Activated CD8-positive, alpha-beta memory T cell treated with anti-CD3 and anti-CD28 coated beads for 1 hour (primary cell): ENCODE measurements at regions not wholly inside any gene's neighbourhood (a gene's known extent, or its start where the extent isn't known, plus 50 kb on each side); places are given as distances from the start of the nearest gene placed in this dataset.
"Not testable (repeated sequence)": the region's sequence is repeated elsewhere in the genome, so short reads cannot be mapped to it uniquely, and the experiment has no call there.

Experiments used
- DNase-seq, 2 donors: peaks; one replicate each; pipeline ENCODE4 v3.0.0-alpha.2; 2020; ENCODE audit warnings: low read depth in 1 of 2; ENCODE audit errors: extremely low read depth in 1 of 2

DNA sequence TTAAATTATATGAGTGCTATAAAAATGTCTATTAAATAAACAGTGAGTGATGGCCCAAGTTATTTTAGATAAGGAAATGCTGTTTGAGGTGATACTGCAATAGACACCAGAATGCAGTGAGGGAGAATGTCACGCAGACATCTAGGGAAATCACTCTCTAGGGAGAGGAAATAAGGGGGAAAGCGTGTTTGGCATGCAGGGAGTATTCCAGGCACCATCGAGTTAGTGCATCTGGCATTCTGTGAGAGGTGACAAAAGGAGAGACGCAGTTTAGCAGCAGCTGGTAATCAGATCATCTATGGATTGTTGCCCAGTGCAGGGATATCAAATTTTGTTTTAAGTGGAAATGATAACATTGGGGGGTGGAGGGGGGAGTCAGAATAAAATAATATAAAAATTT is 175.4 kb upstream of the NETO1 start:
- no peak for DNase-seq

DNA sequence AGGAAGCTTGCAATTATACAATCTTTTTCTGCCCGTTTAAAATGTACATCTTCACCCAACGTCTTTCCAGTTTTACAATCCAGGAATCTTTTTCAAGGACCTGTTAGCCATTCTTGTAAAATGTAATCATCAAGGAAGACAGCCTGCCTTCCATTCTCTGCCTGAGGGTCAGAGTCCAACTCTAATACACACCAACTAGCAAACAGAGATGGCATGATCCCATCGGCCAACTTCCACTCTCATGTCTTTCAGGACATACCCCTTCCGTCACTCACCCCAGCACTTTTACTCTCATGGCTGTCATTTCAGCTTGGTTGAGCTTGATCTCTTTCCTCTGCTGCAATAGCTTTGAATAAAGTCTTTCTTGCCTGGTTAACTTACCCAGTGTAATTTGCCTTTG is 172.5 kb upstream of the NETO1 start:
- no peak for DNase-seq

- DNase-seq, result no peak
Measured at GRCh38 chr18:73038336-73038735, 170.5 kb upstream of the NETO1 start.

GRCh38 chr18:73023975-73024374 is 156.2 kb upstream of the NETO1 start:
- no peak for DNase-seq

GRCh38 chr18:73009691-73010090 is 141.9 kb upstream of the NETO1 start:
- DNase-seq, result no peak

DNA sequence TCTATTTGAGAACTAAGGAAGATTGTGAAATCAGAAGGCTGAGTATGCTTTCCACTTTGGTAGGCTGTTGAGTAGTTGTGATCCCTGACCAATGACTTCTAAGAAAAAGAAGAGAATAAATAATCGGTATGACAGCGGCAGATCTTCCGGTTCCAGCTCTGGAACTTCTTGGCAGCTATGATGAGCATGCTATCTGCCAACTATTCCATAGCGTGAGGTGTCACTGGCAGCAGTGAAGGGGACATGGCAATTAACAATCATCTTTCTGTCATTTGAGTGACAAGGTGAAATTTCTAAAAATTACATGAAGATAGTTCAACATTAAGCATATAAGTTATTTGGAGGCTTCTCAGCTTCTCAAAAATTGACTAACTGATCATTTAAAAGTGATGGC is 140.1 kb upstream of the NETO1 start:
- no peak for DNase-seq

- no peak for DNase-seq
Measured at GRCh38 chr18:73007195-73007914, 139.6 kb upstream of the NETO1 start.

DNA sequence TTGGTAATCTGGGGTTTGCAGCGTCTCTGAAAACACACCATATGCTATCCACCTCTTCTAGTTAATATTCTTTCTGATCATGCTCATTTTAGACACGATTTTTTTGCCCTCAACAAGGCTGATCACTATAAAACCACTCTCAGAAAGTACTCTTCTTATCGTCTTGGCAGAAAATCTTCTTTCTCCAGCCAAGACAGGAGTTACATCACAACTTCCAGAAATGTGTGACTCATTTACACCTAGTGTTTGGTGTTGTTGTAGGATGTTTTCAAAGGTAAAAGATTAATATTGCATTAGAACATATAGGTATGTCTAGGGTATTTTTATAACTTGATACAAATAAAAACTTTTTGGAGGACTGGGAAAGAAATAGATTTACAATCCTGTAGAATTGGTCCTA is 138.5 kb upstream of the NETO1 start:
- DNase-seq, result no peak

- DNase-seq, result no peak
Measured at GRCh38 chr18:73004260-73004659, 136.5 kb upstream of the NETO1 start.

- DNase-seq, result no peak
Measured at GRCh38 chr18:72999971-73000607, 132.3 kb upstream of the NETO1 start.

- DNase-seq, result no peak
Measured at GRCh38 chr18:72995558-72995957, 127.8 kb upstream of the NETO1 start.

GRCh38 chr18:72993250-72993649 is 125.5 kb upstream of the NETO1 start:
- DNase-seq, result no peak

DNA sequence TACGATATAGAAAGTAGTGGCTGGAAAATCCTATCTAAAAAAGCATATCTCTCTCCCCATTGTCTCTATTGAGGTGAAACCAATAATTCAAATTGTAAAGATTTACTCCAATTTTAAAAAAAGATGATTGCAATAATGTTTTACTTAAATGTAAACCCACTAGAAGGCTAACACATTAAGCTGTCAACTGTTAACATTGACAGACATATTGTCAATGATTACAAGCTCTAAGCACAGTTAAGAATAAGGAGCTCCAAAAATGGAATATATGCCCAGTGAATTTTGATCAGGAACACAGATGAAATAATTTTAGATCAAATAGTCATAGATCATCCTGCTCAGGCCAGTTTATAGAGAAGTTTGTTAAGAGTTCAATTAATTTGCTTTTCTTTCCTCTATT is 123.6 kb upstream of the NETO1 start:
- no peak for DNase-seq

GRCh38 chr18:72987570-72987969 is 119.8 kb upstream of the NETO1 start:
- not testable (repeated sequence) for DNase-seq

GRCh38 chr18:72986103-72986502 is 118.3 kb upstream of the NETO1 start:
- no peak for DNase-seq

- no peak for DNase-seq
Measured at GRCh38 chr18:72985686-72986085, 117.9 kb upstream of the NETO1 start.

DNA sequence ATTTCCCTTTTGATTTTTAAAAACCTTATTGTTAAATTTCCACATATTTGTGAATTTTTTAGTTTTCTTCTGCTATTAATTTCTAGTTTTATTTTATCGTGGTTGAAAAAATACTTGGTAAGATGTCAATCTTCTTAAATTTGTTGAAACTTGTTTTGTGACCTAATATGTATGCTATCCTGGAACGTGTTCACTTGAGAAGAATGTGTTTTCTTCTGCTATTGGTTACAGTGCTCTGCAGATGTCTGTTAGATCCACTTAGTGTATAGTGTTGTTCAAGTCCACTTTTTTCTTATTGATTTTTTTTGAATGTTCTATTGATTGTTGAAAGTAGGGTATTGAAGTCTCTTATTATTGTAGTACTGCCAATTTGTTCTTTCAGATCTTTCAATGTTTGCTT is 116.5 kb upstream of the NETO1 start:
- DNase-seq, result no peak

GRCh38 chr18:72973841-72974240 is 106.1 kb upstream of the NETO1 start:
- DNase-seq, result no peak

DNA sequence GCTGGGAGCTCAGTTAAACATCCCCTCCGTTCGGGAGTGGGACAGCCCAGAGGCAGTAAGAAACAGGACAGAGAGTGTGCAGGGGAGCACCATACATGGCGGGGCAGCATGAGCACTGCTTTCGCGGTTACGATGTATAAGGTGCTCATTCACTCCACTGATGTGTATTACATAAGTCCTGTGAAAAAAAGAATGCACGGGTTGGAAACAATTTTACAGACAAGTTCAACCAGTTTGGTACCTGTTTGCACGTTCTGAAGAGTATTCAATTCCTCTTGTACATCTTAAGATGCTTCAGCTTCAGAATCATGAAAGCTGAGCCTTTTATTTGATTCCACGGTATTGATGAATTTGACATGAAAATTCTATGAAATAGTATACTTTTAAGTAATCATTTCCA is 97.8 kb upstream of the NETO1 start:
- DNase-seq, result no peak

GRCh38 chr18:72958195-72958594 is 90.4 kb upstream of the NETO1 start:
- DNase-seq, result not testable (repeated sequence)

DNA sequence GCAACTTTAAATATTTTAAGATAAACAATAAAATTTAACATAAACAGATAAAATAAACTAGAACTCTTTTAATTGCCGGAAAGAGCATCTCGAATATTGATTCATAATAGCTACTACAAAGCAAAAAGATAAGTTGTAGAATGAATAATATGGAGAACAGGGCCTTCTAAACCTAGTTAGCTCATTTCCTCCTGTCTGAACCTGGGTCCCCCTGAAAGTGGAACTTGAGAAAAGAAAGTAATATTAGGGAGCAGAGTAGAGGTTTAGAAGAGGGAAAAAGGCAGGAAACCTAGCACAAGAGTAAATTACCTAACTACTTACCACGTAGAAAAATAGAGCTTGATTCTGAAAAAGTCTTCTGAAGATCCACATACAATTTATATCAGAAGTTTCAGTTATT is 80.7 kb upstream of the NETO1 start:
- no peak for DNase-seq

DNA sequence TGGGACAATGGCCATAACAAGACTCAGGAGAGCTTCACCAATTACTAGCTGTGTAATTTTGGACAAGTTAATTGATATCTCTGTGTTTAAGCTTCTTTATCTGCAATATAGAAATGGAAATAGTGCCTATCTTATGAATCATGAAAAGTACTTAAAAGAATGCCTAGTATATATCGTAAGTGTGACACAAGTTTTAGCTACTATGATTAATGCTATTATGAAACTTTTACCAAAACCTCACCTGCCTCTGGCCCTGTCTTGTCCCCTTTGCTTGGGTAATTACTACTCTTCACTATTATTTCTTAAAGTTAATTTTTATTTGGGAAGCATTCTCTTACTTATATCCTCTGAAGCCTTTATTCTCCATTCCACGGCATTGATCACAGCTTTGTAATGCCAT is 75.0 kb upstream of the NETO1 start:
- DNase-seq, result no peak

DNA sequence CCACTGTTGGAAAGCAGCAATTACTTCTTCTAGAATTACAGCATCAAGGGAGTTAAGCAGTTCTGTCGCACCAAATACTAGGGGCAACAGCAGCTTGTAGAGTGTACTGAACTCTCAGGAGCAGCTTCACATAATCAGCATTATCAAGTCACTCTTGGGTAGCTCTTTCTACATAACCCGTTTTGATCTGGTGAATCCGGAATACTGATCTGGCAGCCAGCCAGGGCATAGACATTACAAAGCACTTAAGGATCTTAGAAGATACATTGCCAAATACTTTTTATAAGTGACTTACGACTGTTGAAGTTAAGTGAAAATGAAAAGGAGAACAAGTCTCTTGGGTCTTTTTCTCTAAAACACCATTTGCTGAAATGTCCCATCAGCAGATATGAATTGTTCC is 73.2 kb upstream of the NETO1 start:
- DNase-seq, result no peak
